Mesodermal cell (in vitro differentiated cells): ENCODE measurements at regions not wholly inside any gene's neighbourhood (a gene's known extent, or its start where the extent isn't known, plus 50 kb on each side); places are given as distances from the start of the nearest gene placed in this dataset.

ENCODE experiments used
- H3K27ac ChIP-seq: 2 replicates; pipeline ENCODE4 v1.7.0; 2013; ENCODE audit warnings: mild to moderate bottlenecking, low read depth, low read length, moderate library complexity; ENCODE audit not compliant: severe bottlenecking
- H3K36me3 ChIP-seq: 2 replicates; pipeline ENCODE4 v1.7.1; 2013; ENCODE audit warnings: mild to moderate bottlenecking, low read length, moderate library complexity; ENCODE audit not compliant: control insufficient read depth, insufficient read depth
- H3K4me1 ChIP-seq: one replicate; pipeline ENCODE4 v1.7.1; 2013; ENCODE audit warnings: mild to moderate bottlenecking, low read length; ENCODE audit not compliant: insufficient read depth, control insufficient read depth, poor library complexity, severe bottlenecking
- H3K4me3 ChIP-seq: 2 replicates; pipeline ENCODE4 v1.7.0; 2013; ENCODE audit warnings: low read length, control low read depth, mild to moderate bottlenecking; ENCODE audit not compliant: insufficient read depth, poor library complexity, severe bottlenecking; ENCODE audit errors: extremely low read depth
- H3K9me3 ChIP-seq: 2 replicates; pipeline ENCODE4 v1.7.1; 2013; ENCODE audit warnings: mild to moderate bottlenecking, low read length, moderate library complexity; ENCODE audit not compliant: control insufficient read depth
- WGBS, 2 experiments: methylation state at CpG; one replicate each; pipeline ENCODE4 v1.1.5; 2013; ENCODE audit warnings: missing lambda C conversion rate in 2 of 2; ENCODE audit not compliant: insufficient coverage in 2 of 2; 5-methylcytosine and 5-hydroxymethylcytosine counted together

- Histone ChIP-seq H3K36me3 (no peaks in the 10 kb centered on the region), H3K4me1 (peaks cover 11% of the 10 kb centered on the region), H3K4me3 (no peak overlapping the region), H3K9me3 (no peaks in the 10 kb centered on the region), H3K27ac (no peak overlapping the region)
- 100% methylated on average over 1 of the region's 2 CpGs; no CpG with 5 or more reads in 1 of the 2 experiments for WGBS, 2 experiments
These were observed 238.3 kb downstream of the HACE1 start for GRCh38 chr6:104621396-104621795.

DNA sequence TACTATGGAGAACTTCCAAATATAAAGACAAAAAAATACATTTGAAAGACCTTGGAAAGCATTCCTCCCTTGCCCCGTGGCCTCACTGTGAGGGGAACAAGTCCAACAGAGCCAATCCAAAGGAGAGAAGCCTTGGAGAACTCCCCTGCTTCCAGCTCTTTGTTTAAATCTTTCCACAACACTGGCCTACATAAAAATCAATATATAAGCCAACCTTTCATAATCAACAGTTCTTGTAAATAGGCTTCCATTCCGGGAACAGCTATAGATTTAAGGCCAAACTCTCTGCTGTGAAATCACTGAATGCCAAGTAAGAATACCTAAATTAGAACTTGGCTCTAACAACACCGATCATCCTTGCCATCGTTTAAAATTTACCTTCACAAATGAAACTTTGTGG lies 242.1 kb downstream of the HACE1 start:
- no peaks in the 10 kb centered on the region for H3K36me3 ChIP-seq
- H3K27ac ChIP-seq = no peak overlapping the region
- H3K9me3 ChIP-seq = no peaks in the 10 kb centered on the region
- H3K4me3 ChIP-seq = no peak overlapping the region
- peaks cover 9% of the 10 kb centered on the region for H3K4me1 ChIP-seq
- WGBS, 2 experiments = 93 to 96% methylated on average over 4 of the region's 4 CpGs

- H3K4me3 ChIP-seq = no peak overlapping the region
- WGBS, 2 experiments = no CpG with 5 or more reads among the region's 1 CpG
- no peaks in the 10 kb centered on the region for H3K9me3 ChIP-seq
These were observed 245.3 kb downstream of the HACE1 start for GRCh38 chr6:104614394-104614793.

DNA sequence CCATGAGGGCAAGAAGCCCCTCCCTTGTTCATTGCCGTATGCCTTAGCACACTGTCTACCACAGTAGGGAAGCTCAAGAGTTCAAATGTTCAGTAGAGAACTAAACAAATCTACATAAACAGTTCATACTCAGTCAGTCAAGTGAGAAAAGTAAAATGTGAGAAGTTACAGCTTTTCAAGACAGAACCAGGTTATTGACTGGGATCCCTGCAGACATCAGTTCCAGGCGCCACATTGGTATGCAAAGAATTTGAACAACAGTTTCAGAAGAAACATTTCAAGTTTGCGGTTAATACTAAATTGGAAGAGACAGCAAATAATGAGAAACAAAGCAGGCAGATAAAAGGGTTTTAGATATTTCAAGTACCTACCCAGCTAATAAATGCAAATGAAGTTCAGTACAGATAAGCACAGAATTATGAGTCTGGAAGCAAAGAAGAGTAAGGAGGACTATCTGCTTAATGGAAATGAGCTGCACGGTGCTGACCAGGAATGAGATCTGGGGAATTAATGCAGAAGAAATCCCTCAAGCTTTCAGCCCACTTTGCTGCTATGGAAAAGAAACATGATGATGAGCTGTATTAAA lies 246.2 kb downstream of the HACE1 start:
- peak overlapping the region; percentile 84 for H3K27ac ChIP-seq
- no peaks in the 10 kb centered on the region for H3K36me3 ChIP-seq
- peaks cover 9% of the 10 kb centered on the region for H3K4me1 ChIP-seq
- no peaks in the 10 kb centered on the region for H3K9me3 ChIP-seq
- no peak overlapping the region for H3K4me3 ChIP-seq
- WGBS, 2 experiments = 65 to 71% methylated on average over 2 of the region's 4 CpGs

More at GRCh38 chr6:104614394-104614793, 245.3 kb downstream of the HACE1 start:
- Histone ChIP-seq H3K27ac (no peak overlapping the region), H3K4me1 (peaks cover 9% of the 10 kb centered on the region), H3K36me3 (no peaks in the 10 kb centered on the region)

- Histone ChIP-seq H3K4me3 (no peak overlapping the region), H3K36me3 (no peaks in the 10 kb centered on the region)
- no CpG with 5 or more reads among the region's 1 CpG for WGBS, 2 experiments
These were observed 247.2 kb downstream of the HACE1 start for GRCh38 chr6:104612541-104612940.

DNA sequence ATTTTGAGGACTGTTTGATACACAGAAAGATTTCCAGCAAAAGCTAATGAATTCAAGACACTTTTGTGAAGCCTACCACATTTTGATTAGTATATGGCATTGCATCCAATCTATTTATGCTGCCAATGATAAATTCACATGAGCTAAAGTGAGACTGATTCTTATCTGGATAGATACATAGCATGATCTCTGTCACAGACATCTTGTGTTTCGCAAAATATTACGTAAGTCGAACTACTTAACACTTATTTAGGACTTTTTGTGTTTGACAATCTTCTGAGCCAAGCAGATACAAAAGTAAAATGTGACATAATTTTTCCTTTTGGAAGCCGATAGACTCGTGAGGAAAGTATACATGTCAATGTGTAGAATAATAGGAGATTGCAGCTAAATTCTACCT lies 251.6 kb downstream of the HACE1 start:
- WGBS, 2 experiments = 87 to 95% methylated on average over 3 of the region's 5 CpGs
- Histone ChIP-seq H3K9me3 (no peaks in the 10 kb centered on the region), H3K36me3 (no peaks in the 10 kb centered on the region), H3K4me3 (no peak overlapping the region), H3K27ac (no peak overlapping the region), H3K4me1 (no peaks in the 10 kb centered on the region)

More at GRCh38 chr6:104612541-104612940, 247.2 kb downstream of the HACE1 start:
- H3K27ac ChIP-seq = no peak overlapping the region
- H3K4me1 ChIP-seq = peaks cover 9% of the 10 kb centered on the region
- H3K9me3 ChIP-seq = no peaks in the 10 kb centered on the region

- no peak overlapping the region for H3K27ac ChIP-seq
- H3K4me3 ChIP-seq = no peak overlapping the region
- H3K4me1 ChIP-seq = no peaks in the 10 kb centered on the region
- WGBS, 2 experiments = no CpG with 5 or more reads among the region's 1 CpG
- H3K9me3 ChIP-seq = no peaks in the 10 kb centered on the region
- H3K36me3 ChIP-seq = no peaks in the 10 kb centered on the region
These were observed 252.2 kb downstream of the HACE1 start for GRCh38 chr6:104607501-104607900.

GRCh38 chr6:104606361-104606760 lies 253.4 kb downstream of the HACE1 start:
- Histone ChIP-seq H3K4me1 (no peaks in the 10 kb centered on the region), H3K27ac (no peak overlapping the region), H3K36me3 (no peaks in the 10 kb centered on the region), H3K4me3 (no peak overlapping the region), H3K9me3 (no peaks in the 10 kb centered on the region)
- 33 to 42% methylated on average over 1 of the region's 1 CpG for WGBS, 2 experiments

GRCh38 chr6:104604685-104605084 lies 255.0 kb downstream of the HACE1 start:
- 64% methylated on average over 1 of the region's 2 CpGs; no CpG with 5 or more reads in 1 of the 2 experiments for WGBS, 2 experiments
- H3K4me3 ChIP-seq = no peak overlapping the region
- H3K9me3 ChIP-seq = no peaks in the 10 kb centered on the region
- H3K4me1 ChIP-seq = no peaks in the 10 kb centered on the region
- no peaks in the 10 kb centered on the region for H3K36me3 ChIP-seq
- no peak overlapping the region for H3K27ac ChIP-seq

DNA sequence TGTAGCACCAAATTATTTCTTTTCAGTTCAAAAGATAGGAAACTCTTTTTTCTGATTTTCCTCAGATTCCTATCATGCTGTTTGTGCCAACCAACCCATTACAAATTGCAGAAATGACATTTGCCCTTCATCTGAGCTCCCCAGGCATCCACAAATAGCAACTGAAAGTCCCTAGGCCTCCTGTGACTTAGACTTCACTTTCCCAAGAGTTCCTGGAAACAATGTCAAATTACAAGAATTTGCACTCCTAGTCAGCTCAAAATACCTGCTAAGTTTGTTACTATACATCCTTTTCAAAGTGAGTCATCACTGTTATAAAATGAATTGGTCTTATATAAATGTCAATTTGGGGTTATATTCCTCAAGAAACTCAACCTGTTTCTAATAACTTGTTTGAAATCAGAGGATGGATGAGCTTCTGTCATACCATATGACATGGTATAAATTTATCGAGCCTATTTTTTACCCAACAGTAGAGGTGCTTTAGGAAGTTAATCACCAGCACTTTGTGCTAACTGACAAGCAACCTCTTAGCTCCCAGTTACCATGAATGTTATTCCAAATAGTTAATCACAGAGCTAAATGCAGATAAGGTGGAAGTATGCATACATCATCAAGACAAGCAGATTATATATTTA lies 256.5 kb downstream of the HACE1 start:
- Histone ChIP-seq H3K4me3 (no peak overlapping the region), H3K4me1 (no peaks in the 10 kb centered on the region), H3K27ac (no peak overlapping the region), H3K36me3 (no peaks in the 10 kb centered on the region), H3K9me3 (no peaks in the 10 kb centered on the region)
- WGBS, 2 experiments = no CpG with 5 or more reads among the region's 1 CpG

- Histone ChIP-seq H3K4me1 (no peaks in the 10 kb centered on the region), H3K27ac (no peak overlapping the region), H3K4me3 (no peak overlapping the region), H3K9me3 (no peaks in the 10 kb centered on the region), H3K36me3 (no peaks in the 10 kb centered on the region)
- WGBS, 2 experiments = 59% methylated on average over 2 of the region's 3 CpGs; no CpG with 5 or more reads in 1 of the 2 experiments
These were observed 258.0 kb downstream of the HACE1 start for GRCh38 chr6:104601721-104602120.
